HG03139 (cell line): ENCODE measurements at regions not wholly inside any gene's neighbourhood (a gene's known extent, or its start where the extent isn't known, plus 50 kb on each side); places are given as distances from the start of the nearest gene placed in this dataset.

Experiments used
- ATAC-seq: cut with Tn5 transposase; IDR thresholded peaks from one replicate; pipeline ENCODE4 v1.9.1; 2021; ENCODE audit not compliant: unreplicated experiment

DNA sequence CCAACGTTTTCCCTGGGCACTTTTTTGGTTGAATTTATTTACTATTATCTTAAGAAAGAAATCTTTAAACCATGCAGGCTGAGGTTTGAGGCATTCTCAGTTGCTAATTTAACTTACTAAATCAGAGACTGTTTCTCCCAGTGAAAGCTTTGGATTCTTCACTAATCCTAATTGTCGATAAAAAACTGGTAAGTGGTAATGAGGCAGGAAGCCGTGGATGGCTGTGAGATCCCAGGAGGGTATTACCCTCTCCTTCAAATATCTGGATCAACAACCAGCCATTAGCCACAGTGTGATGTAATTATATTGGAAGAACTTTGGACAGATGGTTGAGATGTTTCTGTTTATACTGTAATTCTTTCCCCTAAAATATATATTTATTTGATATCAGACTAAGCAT, 485.0 kb downstream of the DISC1 start:
- ATAC-seq: no peak

DNA sequence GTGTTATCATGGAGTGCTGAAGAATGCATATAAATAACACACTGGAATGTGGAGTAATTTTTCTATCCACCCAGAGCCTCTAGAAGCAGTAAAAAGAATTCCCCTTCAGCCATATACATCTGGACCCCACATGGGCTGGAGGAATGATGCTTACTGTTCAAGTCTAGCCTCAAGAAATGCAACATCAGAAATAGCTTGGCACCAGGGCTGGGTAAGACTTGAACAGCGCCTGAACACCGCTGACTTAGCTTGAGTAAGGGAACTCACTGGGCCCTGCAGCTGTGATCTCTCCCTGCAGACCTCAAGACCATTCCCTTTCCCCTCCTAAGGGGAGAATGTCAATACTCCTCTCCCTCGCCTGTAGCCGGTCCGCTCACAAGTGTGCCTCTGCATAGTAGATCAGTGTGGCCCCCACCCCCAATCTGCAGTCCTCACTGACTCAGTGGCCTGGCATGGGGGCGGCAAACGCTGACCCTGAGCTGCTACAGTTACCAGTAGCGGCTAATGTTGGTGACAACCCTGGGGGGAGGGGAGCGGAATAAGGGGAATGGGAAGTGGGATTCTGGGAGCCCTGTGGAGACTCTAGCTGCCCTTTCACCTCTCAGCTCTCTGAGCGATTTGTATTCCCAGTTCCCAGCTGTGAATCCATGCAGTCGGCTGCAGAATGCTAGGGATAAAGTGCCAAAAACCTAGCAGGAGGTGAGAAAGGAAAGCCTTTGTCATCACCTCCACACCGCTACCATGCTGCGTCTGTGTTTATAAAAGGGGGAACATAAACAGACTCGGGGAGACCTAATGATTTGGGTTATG, 483.9 kb downstream of the DISC1 start:
- ATAC-seq: no peak

DNA sequence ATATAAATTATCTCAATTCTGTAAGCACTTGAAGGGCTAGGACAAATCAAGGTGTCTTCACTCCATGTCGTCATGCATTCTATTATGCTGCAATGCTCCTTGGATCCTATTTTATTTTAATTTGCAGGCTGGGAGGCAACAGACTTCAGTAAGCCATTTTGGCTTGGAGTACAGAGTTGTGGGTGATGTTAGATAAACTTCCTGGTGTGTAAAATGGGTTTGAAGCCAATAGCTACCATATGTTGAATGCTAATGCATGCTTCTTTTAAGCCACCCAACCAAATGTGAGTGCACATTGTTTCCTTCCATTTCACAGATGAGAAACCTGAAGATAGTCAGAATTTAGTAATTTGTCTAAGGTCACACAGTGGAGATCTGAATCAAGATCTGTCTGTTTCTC, 482.8 kb downstream of the DISC1 start:
- no peak for ATAC-seq

DNA sequence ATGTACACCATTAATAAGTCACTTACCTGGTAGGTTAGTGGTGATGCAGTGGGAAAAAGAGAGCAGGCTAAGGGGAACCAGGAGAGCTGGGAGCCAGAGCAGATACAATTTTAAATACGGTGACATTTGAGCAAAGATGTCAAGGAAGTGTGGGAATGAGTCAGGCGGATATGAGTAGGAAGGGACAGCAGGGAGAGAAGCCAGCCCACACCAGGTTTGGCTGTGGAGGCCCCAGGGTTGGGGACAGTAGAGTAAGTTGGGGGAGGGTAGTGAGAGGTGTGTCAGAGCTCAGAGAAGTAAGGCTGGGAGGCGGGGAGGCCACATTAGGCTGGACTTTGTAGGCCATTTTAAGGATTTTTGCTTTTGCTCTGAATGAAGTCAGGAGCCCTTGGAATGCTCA, 482.0 kb downstream of the DISC1 start:
- ATAC-seq: no peak

DNA sequence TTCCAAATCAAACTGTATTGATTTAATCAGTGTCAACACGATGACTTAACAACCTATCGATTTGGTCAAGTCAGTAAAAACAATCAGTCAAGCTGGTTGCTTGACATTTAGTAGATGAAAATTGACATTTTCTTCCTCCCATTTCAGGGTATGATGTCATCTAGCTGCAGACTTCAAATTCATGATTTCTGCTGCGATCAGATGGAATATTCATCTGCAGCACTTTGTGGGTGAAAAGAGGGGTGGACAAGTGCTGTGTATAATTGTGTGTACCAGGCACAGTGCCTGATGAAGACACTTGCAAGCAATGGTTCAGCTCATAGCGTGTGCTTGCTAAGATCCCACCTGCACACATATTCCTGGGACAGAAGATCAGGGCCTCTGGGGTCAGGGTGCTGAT, 479.8 kb downstream of the DISC1 start:
- no peak for ATAC-seq

DNA sequence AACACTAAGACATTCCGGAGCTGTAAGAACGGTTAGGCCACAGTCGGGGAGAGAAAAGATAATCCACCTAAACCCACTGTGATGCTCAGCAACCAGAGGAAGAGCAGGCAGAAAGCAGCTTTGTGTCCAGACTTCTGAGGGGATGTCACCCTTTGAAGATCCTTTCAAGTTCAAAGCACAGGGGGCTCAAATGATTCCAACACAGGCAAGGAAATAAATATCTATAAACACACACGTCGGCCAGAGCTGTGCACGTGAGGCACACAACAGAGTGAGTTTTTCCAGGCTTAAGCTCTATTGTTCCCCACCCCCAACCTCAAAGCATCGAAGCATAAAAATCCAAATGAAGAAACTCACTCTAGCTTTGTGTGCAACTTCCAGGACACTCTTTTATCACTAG, 479.0 kb downstream of the DISC1 start:
- no peak for ATAC-seq

DNA sequence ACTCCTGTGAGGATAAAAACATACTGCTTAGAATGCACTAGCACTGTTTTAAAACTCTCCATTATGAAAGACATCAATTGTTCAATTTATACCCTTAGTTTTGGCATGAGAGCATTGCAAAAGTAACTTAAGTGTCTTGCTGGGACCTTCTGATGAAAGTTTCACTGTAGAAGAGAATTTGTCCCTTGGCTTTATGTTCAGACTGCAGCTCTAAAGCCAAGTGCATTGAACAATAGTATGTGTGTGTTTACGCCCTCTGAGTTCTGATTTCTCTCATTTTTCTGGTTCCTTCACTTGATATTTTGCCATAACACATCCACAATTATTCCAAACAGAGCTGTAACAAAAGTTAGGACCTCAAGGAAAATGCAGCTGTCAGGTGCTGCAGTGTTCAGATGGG, 474.6 kb downstream of the DISC1 start:
- ATAC-seq: no peak

DNA sequence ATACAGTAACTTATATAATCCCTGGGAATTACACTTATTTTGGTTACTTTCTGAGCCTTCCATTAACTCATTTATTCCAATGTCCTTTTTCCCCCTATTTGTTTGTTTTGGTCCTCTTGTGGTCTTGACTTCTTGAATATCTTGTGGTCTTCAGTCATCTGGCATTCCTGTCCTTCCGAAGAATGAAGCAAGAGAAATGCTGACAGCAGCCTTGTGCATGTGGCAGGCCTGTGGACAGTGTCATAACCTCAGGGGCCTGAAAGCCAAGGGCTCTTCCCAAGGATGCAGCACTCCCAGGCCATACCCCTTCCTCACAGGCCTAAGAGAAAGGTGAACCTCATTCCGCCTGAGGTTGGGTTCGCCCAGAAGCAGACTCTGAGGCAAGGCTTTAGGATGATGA, 470.2 kb downstream of the DISC1 start:
- ATAC-seq: no peak
